Neural progenitor cell (in vitro differentiated cells): ENCODE measurements at regions not wholly inside any gene's neighbourhood (a gene's known extent, or its start where the extent isn't known, plus 50 kb on each side); places are given as distances from the start of the nearest gene placed in this dataset.

Source experiments
- CTCF ChIP-seq: fragments of 200-600 bp; sonication (generic); IDR thresholded peaks from 2 replicates; pipeline ENCODE4 v1.5.1; 2017; ENCODE audit warnings: antibody characterized with exemption, mild to moderate bottlenecking
- EZH2 ChIP-seq: fragments of 200-600 bp; sonication (generic); IDR thresholded peaks from 2 replicates; pipeline ENCODE4 v1.6.1; 2017; ENCODE audit warnings: antibody characterized with exemption, mild to moderate bottlenecking, moderate library complexity
- EZH2phosphoT487 ChIP-seq: fragments of 200-600 bp; sonication (generic); IDR thresholded peaks from 2 replicates; pipeline ENCODE4 v1.6.1; 2017; ENCODE audit warnings: antibody characterized with exemption

GRCh38 chr10:4646547-4646946 lies 179.5 kb upstream of the AKR1E2 start:
- no peak for TF ChIP-seq EZH2
- no peak for TF ChIP-seq CTCF
- no peak for TF ChIP-seq EZH2phosphoT487
